Fibroblast of lung (primary cell): ENCODE measurements at regions not wholly inside any gene's neighbourhood (a gene's known extent, or its start where the extent isn't known, plus 50 kb on each side); places are given as distances from the start of the nearest gene placed in this dataset.
A peak's percentile ranks its signal among the peaks of the same experiment; 100 is the strongest.

Experiments
- DNase-seq, 2 donors: peaks; one replicate each; pipeline versions ENCODE4 v3.0.0 to v3.0.0-alpha.2; 2010; ENCODE audit warnings: low read depth in 2 of 2
- H2AFZ ChIP-seq: 2 replicates; pipeline ENCODE4 v1.5.1; 2012; ENCODE audit warnings: low read length, control low read depth, inconsistent platforms
- H3K27ac ChIP-seq: 2 replicates; pipeline ENCODE4 v1.5.1; 2011; ENCODE audit warnings: low read length, control low read depth; ENCODE audit not compliant: insufficient read depth
- H3K27me3 ChIP-seq: 2 replicates; pipeline ENCODE4 v1.5.1; 2011; ENCODE audit warnings: mild to moderate bottlenecking, low read length; ENCODE audit not compliant: control insufficient read depth, insufficient read depth
- H3K36me3 ChIP-seq: 2 replicates; pipeline ENCODE4 v1.5.1; 2011; ENCODE audit warnings: low read length; ENCODE audit not compliant: control insufficient read depth, insufficient read depth
- H3K4me1 ChIP-seq: 2 replicates; pipeline ENCODE4 v1.5.1; 2011; ENCODE audit warnings: low read length; ENCODE audit not compliant: control insufficient read depth, insufficient read depth; ENCODE audit errors: extremely low read depth
- H3K4me2 ChIP-seq: 2 replicates; pipeline ENCODE4 v1.5.1; 2011; ENCODE audit warnings: low read length, control low read depth; ENCODE audit not compliant: insufficient read depth; ENCODE audit errors: extremely low read depth
- H3K4me3 ChIP-seq, 4 experiments: fragments of 200-600 bp in 1 of 4; sonication (generic) in 1 of 4; replicated peaks in 1 of 4; 2 replicates each; pipeline ENCODE4 v1.5.1; 2011 to 2016; ENCODE audit warnings: low read length in 4 of 4, low read depth in 3 of 4, mild to moderate bottlenecking in 3 of 4, control low read depth in 2 of 4, inconsistent platforms in 1 of 4, mixed read lengths in 1 of 4; ENCODE audit not compliant: insufficient read depth in 1 of 4; ENCODE audit errors: control extremely low read depth in 1 of 4
- H3K79me2 ChIP-seq: 2 replicates; pipeline ENCODE4 v1.5.1; 2012; ENCODE audit warnings: mild to moderate bottlenecking, low read length, inconsistent platforms; ENCODE audit not compliant: control insufficient read depth, insufficient read depth
- H3K9ac ChIP-seq: 2 replicates; pipeline ENCODE4 v1.5.1; 2011; ENCODE audit warnings: mild to moderate bottlenecking, low read length, control low read depth; ENCODE audit not compliant: insufficient read depth
- H3K9me3 ChIP-seq: 2 replicates; pipeline ENCODE4 v1.5.1; 2012; ENCODE audit warnings: low read depth, low read length; ENCODE audit not compliant: control insufficient read depth, insufficient read depth
- H4K20me1 ChIP-seq: 2 replicates; pipeline ENCODE4 v1.5.1; 2011; ENCODE audit warnings: low read length; ENCODE audit not compliant: control insufficient read depth, insufficient read depth; ENCODE audit errors: extremely low read depth
- EZH2 ChIP-seq: IDR thresholded peaks from 2 replicates; pipeline ENCODE4 v1.5.1; 2012; ENCODE audit warnings: low read length, control low read depth, mild to moderate bottlenecking; ENCODE audit errors: missing control alignments
- TF ChIP-seq, protein P1 (sequence below), 2 donors: IDR thresholded peaks in 1 of 2; conservative IDR thresholded peaks in 1 of 2; 1 replicate in 1 of 2; 2 replicates in 1 of 2; pipeline ENCODE4 v1.5.1; 2011 to 2012; ENCODE audit warnings: low read length in 2 of 2, control low read depth in 1 of 2, inconsistent platforms in 1 of 2, low read depth in 1 of 2, mild to moderate bottlenecking in 1 of 2

DNA sequence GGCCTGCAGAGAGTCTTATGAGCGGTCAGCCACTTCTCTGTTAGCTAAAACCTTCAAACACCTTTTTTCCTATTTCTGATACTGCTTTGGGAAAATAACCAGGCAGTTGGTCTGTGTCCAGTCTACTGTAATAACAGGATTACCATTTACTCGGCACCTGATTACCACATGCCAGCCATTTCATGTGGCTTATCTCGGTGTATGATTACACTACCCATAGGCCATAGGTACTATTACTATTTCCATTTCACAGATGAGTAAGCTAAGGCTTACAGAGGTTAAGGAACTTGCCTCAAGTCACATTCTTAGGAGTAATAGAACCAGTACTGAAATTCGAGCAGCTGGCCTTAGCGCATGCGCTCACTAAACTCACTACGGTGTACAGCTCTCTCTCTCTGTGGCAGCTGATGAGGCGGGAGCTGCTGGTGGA lies 147.2 kb upstream of the L3MBTL4 start:
- H3K4me3 ChIP-seq, result no peak overlapping the region
- H3K36me3 ChIP-seq, result no peaks in the 10 kb centered on the region
- no peak overlapping the region for H3K9ac ChIP-seq
- H3K9me3 ChIP-seq, result no peaks in the 10 kb centered on the region
- H3K4me2 ChIP-seq, result no peak overlapping the region
- H4K20me1 ChIP-seq, result no peaks in the 10 kb centered on the region
- DNase-seq, result peak in 1 of 2 donors; percentile 60
- no peaks in the 10 kb centered on the region for H3K27me3 ChIP-seq
- no peaks in the 10 kb centered on the region for H3K4me1 ChIP-seq
- no peak overlapping the region for H3K27ac ChIP-seq
- H2AFZ ChIP-seq, result no peak overlapping the region
- no peaks in the 10 kb centered on the region for H3K79me2 ChIP-seq
- TF ChIP-seq EZH2, result no peak
- TF ChIP-seq, protein P1, sequence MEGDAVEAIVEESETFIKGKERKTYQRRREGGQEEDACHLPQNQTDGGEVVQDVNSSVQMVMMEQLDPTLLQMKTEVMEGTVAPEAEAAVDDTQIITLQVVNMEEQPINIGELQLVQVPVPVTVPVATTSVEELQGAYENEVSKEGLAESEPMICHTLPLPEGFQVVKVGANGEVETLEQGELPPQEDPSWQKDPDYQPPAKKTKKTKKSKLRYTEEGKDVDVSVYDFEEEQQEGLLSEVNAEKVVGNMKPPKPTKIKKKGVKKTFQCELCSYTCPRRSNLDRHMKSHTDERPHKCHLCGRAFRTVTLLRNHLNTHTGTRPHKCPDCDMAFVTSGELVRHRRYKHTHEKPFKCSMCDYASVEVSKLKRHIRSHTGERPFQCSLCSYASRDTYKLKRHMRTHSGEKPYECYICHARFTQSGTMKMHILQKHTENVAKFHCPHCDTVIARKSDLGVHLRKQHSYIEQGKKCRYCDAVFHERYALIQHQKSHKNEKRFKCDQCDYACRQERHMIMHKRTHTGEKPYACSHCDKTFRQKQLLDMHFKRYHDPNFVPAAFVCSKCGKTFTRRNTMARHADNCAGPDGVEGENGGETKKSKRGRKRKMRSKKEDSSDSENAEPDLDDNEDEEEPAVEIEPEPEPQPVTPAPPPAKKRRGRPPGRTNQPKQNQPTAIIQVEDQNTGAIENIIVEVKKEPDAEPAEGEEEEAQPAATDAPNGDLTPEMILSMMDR (conservative IDR thresholded peaks at IDR 0.05 in 1 of 2, IDR thresholded peaks at IDR 0.05 in 1 of 2; ENCODE audit: low read depth in 1 of 2, low read length in 2 of 2), result no peak

- H3K36me3 ChIP-seq, result no peaks in the 10 kb centered on the region
- no peak overlapping the region for H3K4me3 ChIP-seq
- no peak for TF ChIP-seq EZH2
- TF ChIP-seq, protein P1 (conservative IDR thresholded peaks at IDR 0.05 in 1 of 2, IDR thresholded peaks at IDR 0.05 in 1 of 2; ENCODE audit: low read depth in 1 of 2, low read length in 2 of 2), result no peak
- H3K27me3 ChIP-seq, result no peaks in the 10 kb centered on the region
- H3K79me2 ChIP-seq, result no peaks in the 10 kb centered on the region
- no peak overlapping the region for H3K27ac ChIP-seq
- H3K4me1 ChIP-seq, result no peaks in the 10 kb centered on the region
- no peak overlapping the region for H3K4me2 ChIP-seq
- no peak overlapping the region for H3K9ac ChIP-seq
- H4K20me1 ChIP-seq, result no peaks in the 10 kb centered on the region
- H3K9me3 ChIP-seq, result no peaks in the 10 kb centered on the region
- no peak overlapping the region for H2AFZ ChIP-seq
- DNase-seq, result no peak
These were observed 149.2 kb upstream of the L3MBTL4 start for GRCh38 chr18:6563896-6564295.

GRCh38 chr18:6564950-6565814 lies 150.5 kb upstream of the L3MBTL4 start:
- H3K4me2 ChIP-seq, result no peak overlapping the region
- no peak overlapping the region for H3K27ac ChIP-seq
- H3K4me3 ChIP-seq, result no peak overlapping the region
- no peak overlapping the region for H3K9ac ChIP-seq
- no peaks in the 10 kb centered on the region for H3K9me3 ChIP-seq
- H2AFZ ChIP-seq, result no peak overlapping the region
- no peaks in the 10 kb centered on the region for H3K79me2 ChIP-seq
- TF ChIP-seq EZH2, result no peak
- TF ChIP-seq, protein P1 (conservative IDR thresholded peaks at IDR 0.05 in 1 of 2, IDR thresholded peaks at IDR 0.05 in 1 of 2; ENCODE audit: low read depth in 1 of 2, low read length in 2 of 2), result no peak
- no peaks in the 10 kb centered on the region for H3K4me1 ChIP-seq
- H3K36me3 ChIP-seq, result no peaks in the 10 kb centered on the region
- H4K20me1 ChIP-seq, result no peaks in the 10 kb centered on the region
- no peaks in the 10 kb centered on the region for H3K27me3 ChIP-seq
- DNase-seq, result peak in 1 of 2 donors; percentile 16
